A673 (cell line): ENCODE measurements at regions not wholly inside any gene's neighbourhood (a gene's known extent, or its start where the extent isn't known, plus 50 kb on each side); places are given as distances from the start of the nearest gene placed in this dataset.

Source experiments
- EZH2 ChIP-seq: fragments of 200-600 bp; sonication (generic); IDR thresholded peaks from 2 replicates; pipeline ENCODE4 v1.6.1; 2017; ENCODE audit warnings: borderline replicate concordance, low read depth, mild to moderate bottlenecking, mixed read lengths, antibody characterized with exemption, low read length; ENCODE audit not compliant: poor library complexity, severe bottlenecking
- TF ChIP-seq, protein P1 (sequence below): fragments of 300-800, 200-600 bp; sonication (generic); conservative IDR thresholded peaks from 2 replicates; pipeline ENCODE4 v1.5.1; 2017; ENCODE audit warnings: low read depth, mild to moderate bottlenecking, antibody characterized with exemption, low read length, moderate library complexity, mixed read lengths

GRCh38 chr17:79485991-79486390 lies 124.9 kb downstream of the RBFOX3 start:
- TF ChIP-seq, protein P1, sequence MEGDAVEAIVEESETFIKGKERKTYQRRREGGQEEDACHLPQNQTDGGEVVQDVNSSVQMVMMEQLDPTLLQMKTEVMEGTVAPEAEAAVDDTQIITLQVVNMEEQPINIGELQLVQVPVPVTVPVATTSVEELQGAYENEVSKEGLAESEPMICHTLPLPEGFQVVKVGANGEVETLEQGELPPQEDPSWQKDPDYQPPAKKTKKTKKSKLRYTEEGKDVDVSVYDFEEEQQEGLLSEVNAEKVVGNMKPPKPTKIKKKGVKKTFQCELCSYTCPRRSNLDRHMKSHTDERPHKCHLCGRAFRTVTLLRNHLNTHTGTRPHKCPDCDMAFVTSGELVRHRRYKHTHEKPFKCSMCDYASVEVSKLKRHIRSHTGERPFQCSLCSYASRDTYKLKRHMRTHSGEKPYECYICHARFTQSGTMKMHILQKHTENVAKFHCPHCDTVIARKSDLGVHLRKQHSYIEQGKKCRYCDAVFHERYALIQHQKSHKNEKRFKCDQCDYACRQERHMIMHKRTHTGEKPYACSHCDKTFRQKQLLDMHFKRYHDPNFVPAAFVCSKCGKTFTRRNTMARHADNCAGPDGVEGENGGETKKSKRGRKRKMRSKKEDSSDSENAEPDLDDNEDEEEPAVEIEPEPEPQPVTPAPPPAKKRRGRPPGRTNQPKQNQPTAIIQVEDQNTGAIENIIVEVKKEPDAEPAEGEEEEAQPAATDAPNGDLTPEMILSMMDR, result no peak
- TF ChIP-seq EZH2, result no peak
